ENCODE measurements at regions not wholly inside any gene's neighbourhood (a gene's known extent, or its start where the extent isn't known, plus 50 kb on each side); places are given as distances from the start of the nearest gene placed in this dataset.
"Not testable (repeated sequence)": the region's sequence is repeated elsewhere in the genome, so short reads cannot be mapped to it uniquely, and the experiment has no call there.

GRCh38 chr13:88806438-88806837, 1135.3 kb downstream of the SLITRK5 start:
- DNase-seq (ENCODE audit: extremely low read depth in 1 of 2, low read depth in 1 of 2), result no peak

- DNase-seq (ENCODE audit: extremely low read depth in 1 of 2, low read depth in 1 of 2), result no peak
These were observed 1146.4 kb downstream of the SLITRK5 start for GRCh38 chr13:88817560-88817959.

- DNase-seq (ENCODE audit: extremely low read depth in 1 of 2, low read depth in 1 of 2), result no peak
These were observed 1151.9 kb downstream of the SLITRK5 start for GRCh38 chr13:88823114-88823513.

- no peak for DNase-seq (ENCODE audit: extremely low read depth in 1 of 2, low read depth in 1 of 2)
These were observed 1153.0 kb downstream of the SLITRK5 start for GRCh38 chr13:88824218-88824617.

- DNase-seq (ENCODE audit: extremely low read depth in 1 of 2, low read depth in 1 of 2), result no peak
These were observed 1168.9 kb downstream of the SLITRK5 start for GRCh38 chr13:88840085-88840484.

- DNase-seq (ENCODE audit: extremely low read depth in 1 of 2, low read depth in 1 of 2), result not testable (repeated sequence)
These were observed 1181.1 kb downstream of the SLITRK5 start for GRCh38 chr13:88852293-88852692.

GRCh38 chr13:88857256-88857655, 1186.1 kb downstream of the SLITRK5 start:
- DNase-seq (ENCODE audit: extremely low read depth in 1 of 2, low read depth in 1 of 2), result no peak

GRCh38 chr13:88862095-88862620, 1191.0 kb downstream of the SLITRK5 start:
- no peak for DNase-seq (ENCODE audit: extremely low read depth in 1 of 2, low read depth in 1 of 2)

GRCh38 chr13:88863116-88863515, 1191.9 kb downstream of the SLITRK5 start:
- no peak for DNase-seq (ENCODE audit: extremely low read depth in 1 of 2, low read depth in 1 of 2)

- no peak for DNase-seq (ENCODE audit: extremely low read depth in 1 of 2, low read depth in 1 of 2)
These were observed 1195.0 kb downstream of the SLITRK5 start for GRCh38 chr13:88866195-88866594.

GRCh38 chr13:88883741-88884140, 1212.6 kb downstream of the SLITRK5 start:
- no peak for DNase-seq (ENCODE audit: extremely low read depth in 1 of 2, low read depth in 1 of 2)

GRCh38 chr13:88887045-88887662, 1216.0 kb downstream of the SLITRK5 start:
- DNase-seq (ENCODE audit: extremely low read depth in 1 of 2, low read depth in 1 of 2), result no peak

- DNase-seq (ENCODE audit: extremely low read depth in 1 of 2, low read depth in 1 of 2), result no peak
These were observed 1224.2 kb downstream of the SLITRK5 start for GRCh38 chr13:88895261-88895941.

GRCh38 chr13:88896466-88896865, 1225.3 kb downstream of the SLITRK5 start:
- no peak for DNase-seq (ENCODE audit: extremely low read depth in 1 of 2, low read depth in 1 of 2)

GRCh38 chr13:88908961-88909441, 1237.8 kb downstream of the SLITRK5 start:
- DNase-seq (ENCODE audit: extremely low read depth in 1 of 2, low read depth in 1 of 2), result no peak

- no peak for DNase-seq (ENCODE audit: extremely low read depth in 1 of 2, low read depth in 1 of 2)
These were observed 1248.9 kb downstream of the SLITRK5 start for GRCh38 chr13:88919970-88920628.

- no peak for DNase-seq (ENCODE audit: extremely low read depth in 1 of 2, low read depth in 1 of 2)
These were observed 1254.8 kb downstream of the SLITRK5 start for GRCh38 chr13:88925954-88926353.

- DNase-seq (ENCODE audit: extremely low read depth in 1 of 2, low read depth in 1 of 2), result no peak
These were observed 1255.8 kb downstream of the SLITRK5 start for GRCh38 chr13:88926890-88927502.

- DNase-seq (ENCODE audit: extremely low read depth in 1 of 2, low read depth in 1 of 2), result no peak
These were observed 1261.8 kb downstream of the SLITRK5 start for GRCh38 chr13:88932950-88933349.

- no peak for DNase-seq (ENCODE audit: extremely low read depth in 1 of 2, low read depth in 1 of 2)
These were observed 1266.2 kb downstream of the SLITRK5 start for GRCh38 chr13:88937384-88937783.

- DNase-seq (ENCODE audit: extremely low read depth in 1 of 2, low read depth in 1 of 2), result no peak
These were observed 1274.6 kb downstream of the SLITRK5 start for GRCh38 chr13:88945793-88946192.
